A549 (cell line): ENCODE measurements at regions not wholly inside any gene's neighbourhood (a gene's known extent, or its start where the extent isn't known, plus 50 kb on each side); places are given as distances from the start of the nearest gene placed in this dataset.

Experiments used
- ATAC-seq, 2 experiments: fragments of 200-7000 bp in 1 of 2; fragments of >200 bp in 1 of 2; cut with Nextera tagmentation in 1 of 2; cut with Tn5 transposase in 1 of 2; 3 replicates each; pipeline versions ENCODE4 v1.8.0 to v1.9.1; 2018 to 2020; ENCODE audit warnings: mild to moderate bottlenecking in 1 of 2, moderate library complexity in 1 of 2
- CTCF ChIA-PET: fragments of 300-600 bp; sonication (Branson Sonifier 250); formaldehyde crosslinking; extraction: SDS; loops from one replicate; lab custom pipeline; 2021; ENCODE audit warnings: antibody characterized with exemption, inconsistent platforms; lab: Yijun Ruan, JAX
- POLR2A ChIA-PET: fragments of 350-600 bp; formaldehyde crosslinking; extraction: SDS; loops from one replicate; lab custom pipeline; 2021; ENCODE audit warnings: antibody characterized with exemption, inconsistent platforms; lab: Yijun Ruan, JAX
- DNase-seq, 2 experiments: peaks; one replicate each; pipeline versions ENCODE4 v3.0.0 to v3.0.0-alpha.2; 2011 to 2016; ENCODE audit warnings: low read depth in 1 of 2, low spot score in 1 of 2
- FAIRE-seq: peaks from 2 replicates; lab custom pipeline; 2011; peaks lifted over from hg19 to GRCh38; lab: Jason Lieb, UNC
- H3K27ac ChIP-seq, 2 experiments: fragments of >200 bp; sonication (Bioruptor Twin); formaldehyde crosslinking; 3 replicates each; pipeline ENCODE4 v1.5.1; 2016 to 2017
- H3K4me1 ChIP-seq: fragments of >200 bp; sonication (Bioruptor Twin); formaldehyde crosslinking; 3 replicates; pipeline ENCODE4 v1.6.1; 2016
- H3K4me2 ChIP-seq: fragments of >200 bp; sonication (Bioruptor Twin); formaldehyde crosslinking; 3 replicates; pipeline ENCODE4 v1.6.1; 2016
- H3K4me3 ChIP-seq: fragments of >200 bp; sonication (Bioruptor Twin); formaldehyde crosslinking; 3 replicates; pipeline ENCODE4 v1.5.1; 2016
- H3K9me3 ChIP-seq: fragments of >200 bp; sonication (Bioruptor Twin); formaldehyde crosslinking; 3 replicates; pipeline ENCODE4 v1.6.1; 2016
- BHLHE40 ChIP-seq: IDR thresholded peaks from 2 replicates; pipeline ENCODE4 v1.6.1; 2012; ENCODE audit warnings: low read depth, low read length, inconsistent platforms
- CBX2 ChIP-seq: fragments of 200-600 bp; sonication (generic); IDR thresholded peaks from 2 replicates; pipeline ENCODE4 v1.6.1; 2016; ENCODE audit warnings: low read depth, mild to moderate bottlenecking, borderline replicate concordance
- CBX8 ChIP-seq: fragments of 200-600 bp; sonication (generic); IDR thresholded peaks from 2 replicates; pipeline ENCODE4 v1.6.1; 2016
- CEBPB ChIP-seq, 2 experiments: fragments of >200 bp in 1 of 2; sonication (Bioruptor Twin) in 1 of 2; formaldehyde crosslinking in 1 of 2; IDR thresholded peaks; 2 replicates each; pipeline ENCODE4 v1.6.1; 2012 to 2016
- CHD2 ChIP-seq: fragments of 150-350 bp; IDR thresholded peaks from 2 replicates; pipeline ENCODE4 v1.6.1; 2014; ENCODE audit warnings: low read length; ENCODE audit not compliant: partially characterized antibody
- E2F6 ChIP-seq: IDR thresholded peaks from 2 replicates; pipeline ENCODE4 v1.6.1; 2012; ENCODE audit warnings: low read depth, borderline replicate concordance
- EHF ChIP-seq: fragments of 250-450 bp; sonication (Bioruptor Pico); IDR thresholded peaks from 2 replicates; pipeline ENCODE4 v1.5.0; 2020; ENCODE audit warnings: mild to moderate bottlenecking
- ESRRA ChIP-seq: fragments of 150-350 bp; IDR thresholded peaks from 2 replicates; pipeline ENCODE4 v1.6.1; 2014; ENCODE audit warnings: mild to moderate bottlenecking, low read length, borderline replicate concordance
- HDAC2 ChIP-seq: fragments of 200-600 bp; sonication (generic); IDR thresholded peaks from 2 replicates; pipeline ENCODE4 v1.6.1; 2016
- HMGXB4 ChIP-seq: fragments of 250-450 bp; sonication (Bioruptor Pico); IDR thresholded peaks from 2 replicates; pipeline ENCODE4 v1.5.0; 2021; ENCODE audit warnings: mild to moderate bottlenecking, moderate library complexity, borderline replicate concordance
- HOXB5 ChIP-seq: fragments of 250-450 bp; sonication (Bioruptor Pico); IDR thresholded peaks from 2 replicates; pipeline ENCODE4 v1.5.0; 2020; ENCODE audit warnings: mild to moderate bottlenecking, moderate library complexity
- JUN ChIP-seq, 2 experiments: fragments of >200 bp; sonication (Bioruptor Twin); formaldehyde crosslinking; IDR thresholded peaks; 2 replicates in 1 of 2; 3 replicates in 1 of 2; pipeline ENCODE4 v1.6.1; 2016 to 2017
- JUNB ChIP-seq: fragments of >200 bp; sonication (Bioruptor Twin); formaldehyde crosslinking; IDR thresholded peaks from 2 replicates; pipeline ENCODE4 v1.6.1; 2016
- KDM1A ChIP-seq: fragments of 200-600 bp; sonication (generic); IDR thresholded peaks from 2 replicates; pipeline ENCODE4 v1.6.1; 2016; ENCODE audit warnings: low read depth, mild to moderate bottlenecking
- NFE2L2 ChIP-seq: fragments of 150-350 bp; conservative IDR thresholded peaks from 2 replicates; pipeline ENCODE4 v1.6.1; 2014; ENCODE audit warnings: low read length
- NPAS2 ChIP-seq: fragments of 250-450 bp; sonication (Bioruptor Pico); IDR thresholded peaks from 2 replicates; pipeline ENCODE4 v1.8.0; 2022; ENCODE audit warnings: mild to moderate bottlenecking, moderate library complexity, borderline replicate concordance
- NR3C1 ChIP-seq: fragments of >200 bp; sonication (Bioruptor Twin); formaldehyde crosslinking; IDR thresholded peaks from 3 replicates; pipeline ENCODE4 v1.6.1; 2017
- PBX3 ChIP-seq: IDR thresholded peaks from 2 replicates; pipeline ENCODE4 v1.6.1; 2012
- POLR2AphosphoS2 ChIP-seq: conservative IDR thresholded peaks from 2 replicates; pipeline ENCODE4 v1.6.1; 2012; ENCODE audit warnings: low read length, improper control_type of control experiment, inconsistent platforms
- RAD21 ChIP-seq, 2 experiments: fragments of >200 bp in 1 of 2; sonication (Bioruptor Twin) in 1 of 2; formaldehyde crosslinking in 1 of 2; IDR thresholded peaks in 1 of 2; conservative IDR thresholded peaks in 1 of 2; 2 replicates in 1 of 2; 3 replicates in 1 of 2; pipeline ENCODE4 v1.6.1; 2012 to 2018; ENCODE audit warnings: inconsistent platforms in 1 of 2
- RCOR1 ChIP-seq: fragments of 150-350 bp; IDR thresholded peaks from 2 replicates; pipeline ENCODE4 v1.6.1; 2014; ENCODE audit warnings: antibody characterized with exemption, low read length, low read depth
- RFX5 ChIP-seq: fragments of 450-650 bp; IDR thresholded peaks from 2 replicates; pipeline ENCODE4 v1.7.1; 2014; ENCODE audit warnings: antibody characterized with exemption, mild to moderate bottlenecking, moderate library complexity
- RNF2 ChIP-seq: fragments of 200-600 bp; sonication (generic); IDR thresholded peaks from 2 replicates; pipeline ENCODE4 v1.6.1; 2016; ENCODE audit warnings: low read depth, mild to moderate bottlenecking, antibody characterized with exemption, moderate library complexity, borderline replicate concordance
- SMC3 ChIP-seq: fragments of >200 bp; sonication (Bioruptor Twin); formaldehyde crosslinking; IDR thresholded peaks from 3 replicates; pipeline ENCODE4 v1.6.1; 2018; ENCODE audit warnings: inconsistent platforms
- SREBF2 ChIP-seq: fragments of 450-650 bp; IDR thresholded peaks from 2 replicates; pipeline ENCODE4 v1.6.1; 2014; ENCODE audit warnings: mild to moderate bottlenecking, moderate library complexity
- ZFP36 ChIP-seq: fragments of 450-650 bp; IDR thresholded peaks from 2 replicates; pipeline ENCODE4 v1.6.1; 2014; ENCODE audit warnings: borderline replicate concordance; ENCODE audit not compliant: partially characterized antibody
- ZSCAN20 ChIP-seq: fragments of 250-450 bp; sonication (Bioruptor Pico); IDR thresholded peaks from 2 replicates; pipeline ENCODE4 v1.8.0; 2022; ENCODE audit warnings: mild to moderate bottlenecking, moderate library complexity
- WGBS: methylation state at CpG from one replicate; pipeline ENCODE4 v1.1.6; 2017; ENCODE audit errors: missing lambda C conversion rate; 5-methylcytosine and 5-hydroxymethylcytosine counted together
- TF ChIP-seq, protein P1 (sequence below): IDR thresholded peaks from 2 replicates; pipeline ENCODE4 v1.6.1; 2012

DNA sequence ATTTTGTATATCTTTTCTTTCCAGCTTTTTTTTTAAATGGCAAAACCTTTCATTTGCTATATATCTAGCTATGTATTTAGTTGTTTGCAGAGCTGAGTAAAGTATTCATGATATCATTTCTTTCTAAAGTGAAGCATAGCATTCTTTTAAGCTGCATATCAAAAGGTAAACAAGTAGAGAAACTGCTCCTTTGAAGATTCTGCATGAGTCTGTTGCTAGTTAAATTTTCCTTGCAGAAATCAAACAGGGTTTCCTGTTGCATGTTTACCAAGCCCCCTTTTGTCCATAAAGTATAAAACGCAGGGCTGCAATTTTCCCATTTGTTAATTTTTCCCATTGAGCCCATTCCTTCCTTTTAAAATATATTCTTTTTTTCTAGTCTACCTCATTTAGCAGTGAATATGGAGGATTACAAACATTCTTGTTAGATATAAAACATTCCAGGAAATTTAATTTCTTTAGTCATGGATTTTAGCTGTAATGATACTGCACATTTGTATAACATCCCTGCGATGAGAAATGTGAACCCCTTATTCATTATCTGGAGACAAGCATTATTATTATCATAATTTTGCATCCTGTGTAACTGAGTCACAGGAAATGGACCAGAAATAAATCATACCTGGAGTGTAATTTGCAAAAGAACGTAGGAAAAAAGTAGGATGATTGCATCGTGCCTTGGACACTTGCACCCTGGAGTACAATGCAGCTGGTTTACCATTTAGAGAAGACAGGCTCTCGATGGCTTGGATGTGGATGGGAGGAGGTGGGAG is 110.9 kb upstream of the ARGLU1 start:
- ATAC-seq (no peak), DNase-seq (no peak), FAIRE-seq (no peak)
- TF ChIP-seq EHF (CRISPR knock-in tag) (no peak), PBX3 (no peak), RCOR1 (no peak), E2F6 (no peak), JUN (IDR thresholded peaks at IDR 0.05) (no peak), HOXB5 (no peak), BHLHE40 (no peak), NPAS2 (CRISPR knock-in tag) (no peak), CBX2 (no peak), RAD21 (conservative IDR thresholded peaks at IDR 0.05 in 1 of 2, IDR thresholded peaks at IDR 0.05 in 1 of 2) (no peak), NR3C1 (no peak), RNF2 (no peak), ZFP36 (no peak)
- TF ChIP-seq, protein P1, sequence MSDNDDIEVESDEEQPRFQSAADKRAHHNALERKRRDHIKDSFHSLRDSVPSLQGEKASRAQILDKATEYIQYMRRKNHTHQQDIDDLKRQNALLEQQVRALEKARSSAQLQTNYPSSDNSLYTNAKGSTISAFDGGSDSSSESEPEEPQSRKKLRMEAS = no peak
- Histone ChIP-seq H3K4me1 (no peaks in the 10 kb centered on the region), H3K27ac (no peak overlapping the region), H3K4me3 (no peak overlapping the region), H3K9me3 (no peaks in the 10 kb centered on the region), H3K4me2 (no peak overlapping the region)
- CTCF ChIA-PET = no interaction called here
- POLR2A ChIA-PET = no interaction called here
- 7% methylated on average over 5 of the region's 5 CpGs for WGBS

DNA sequence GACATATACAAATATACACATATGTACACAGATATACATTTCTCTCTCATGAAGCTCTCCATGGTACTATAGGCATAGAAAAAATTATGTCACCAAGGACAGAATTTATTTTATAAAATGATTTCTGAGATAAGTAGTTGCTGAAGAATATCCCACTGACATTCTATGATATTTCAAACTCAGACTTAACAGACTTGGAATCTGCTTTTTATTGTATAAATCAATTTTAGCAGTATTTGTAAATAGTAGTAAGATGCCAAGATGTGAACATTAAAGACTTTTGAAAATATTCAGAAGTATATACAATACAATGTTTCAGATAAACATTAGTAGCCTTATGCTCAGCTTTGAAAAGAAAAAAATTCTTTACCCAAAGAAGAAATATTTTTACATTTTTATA is 107.4 kb upstream of the ARGLU1 start:
- TF ChIP-seq CBX2 (no peak), CHD2 (no peak), E2F6 (no peak)
- TF ChIP-seq, all 56 proteins: peak for 0
- POLR2A ChIA-PET = no interaction called here
- H3K4me2 ChIP-seq = no peak overlapping the region
- no peak for ATAC-seq
- no peaks in the 10 kb centered on the region for H3K9me3 ChIP-seq
- CTCF ChIA-PET = no interaction called here
- H3K4me3 ChIP-seq = no peak overlapping the region
- FAIRE-seq = no peak
- no peak for DNase-seq
- H3K27ac ChIP-seq = no peak overlapping the region
- no peaks in the 10 kb centered on the region for H3K4me1 ChIP-seq

DNA sequence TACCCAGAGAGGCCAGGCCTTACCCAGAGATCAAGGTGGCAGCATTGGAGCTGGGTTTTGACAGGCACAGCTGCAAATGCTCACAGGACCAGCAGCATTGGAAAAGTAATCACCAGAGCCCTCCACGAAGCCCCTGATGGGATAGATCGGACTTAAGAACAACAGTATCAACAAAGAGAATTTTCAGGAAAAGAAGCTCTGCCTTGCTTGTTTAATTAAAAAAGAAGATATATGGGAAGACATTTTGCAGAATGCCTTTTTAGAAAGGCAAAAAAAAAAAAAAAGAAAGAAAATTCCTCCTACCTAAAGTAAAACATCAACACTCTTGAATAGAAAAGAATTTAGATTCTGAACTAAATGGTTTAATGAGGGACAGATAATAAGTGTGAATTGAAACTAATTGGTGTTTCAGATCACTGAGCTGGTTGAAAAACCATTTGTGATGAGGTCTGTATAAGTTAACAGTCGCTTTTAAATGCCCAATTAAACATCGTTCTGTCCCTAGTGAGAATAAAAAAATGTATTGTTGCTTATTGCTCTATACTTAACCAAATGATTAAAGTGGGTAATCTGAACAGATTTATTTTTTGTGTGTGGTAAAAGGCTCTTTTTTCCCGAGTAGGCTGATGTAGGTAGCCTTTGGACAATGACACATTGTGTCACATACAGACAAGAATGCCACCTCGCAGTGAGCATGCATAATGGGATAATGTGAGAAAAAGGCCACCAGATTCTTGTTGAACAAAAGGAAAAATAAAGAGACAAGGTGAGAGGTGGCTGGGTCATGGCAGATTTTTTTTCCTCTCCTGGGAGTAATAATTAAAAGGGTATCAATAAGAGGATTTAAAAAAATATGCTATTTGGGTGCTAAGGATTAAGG is 93.0 kb upstream of the ARGLU1 start:
- Histone ChIP-seq H3K4me1 (no peaks in the 10 kb centered on the region), H3K4me3 (no peak overlapping the region), H3K4me2 (no peak overlapping the region), H3K27ac (no peak overlapping the region), H3K9me3 (no peaks in the 10 kb centered on the region)
- ChIA-PET POLR2A (no interaction called here), CTCF (no interaction called here)
- FAIRE-seq = no peak
- no peak for ATAC-seq
- WGBS = 6% methylated on average over 6 of the region's 6 CpGs
- DNase-seq = no peak
- TF ChIP-seq JUN (IDR thresholded peaks at IDR 0.05) (no peak), POLR2AphosphoS2 (no peak), HMGXB4 (CRISPR knock-in tag) (no peak), SREBF2 (no peak), ZSCAN20 (CRISPR knock-in tag) (no peak), RCOR1 (no peak), HDAC2 (no peak), RFX5 (no peak), ESRRA (no peak), JUNB (no peak), CBX8 (no peak), NFE2L2 (no peak), SMC3 (no peak), CBX2 (no peak), KDM1A (no peak), CEBPB (IDR thresholded peaks at IDR 0.05) (no peak), E2F6 (no peak)
- TF ChIP-seq, protein P1 = no peak
